DOHH2 (cell line): ENCODE measurements at regions not wholly inside any gene's neighbourhood (a gene's known extent, or its start where the extent isn't known, plus 50 kb on each side); places are given as distances from the start of the nearest gene placed in this dataset.

Source experiments
- H3F3A ChIP-seq: fragments of 200-600 bp; sonication (generic), shearing (Covaris generic); 2 replicates; pipeline ENCODE4 v1.6.0; 2016; ENCODE audit warnings: antibody characterized with exemption, mild to moderate bottlenecking; ENCODE audit not compliant: control insufficient read depth, insufficient read depth
- H3K27ac ChIP-seq: fragments of 200-600 bp; sonication (generic); 2 replicates; pipeline ENCODE4 v1.5.1; 2014; ENCODE audit warnings: low read depth, mild to moderate bottlenecking, low read length, moderate library complexity
- H3K27me3 ChIP-seq: fragments of 200-600 bp; sonication (generic); 2 replicates; pipeline ENCODE4 v1.6.1; 2014; ENCODE audit warnings: mild to moderate bottlenecking, low read length, mixed read lengths; ENCODE audit not compliant: control insufficient read depth
- H3K36me3 ChIP-seq: fragments of 200-600 bp; sonication (generic); 2 replicates; pipeline ENCODE4 v1.6.1; 2014; ENCODE audit warnings: mild to moderate bottlenecking, low read length, moderate library complexity, mixed read lengths; ENCODE audit not compliant: control insufficient read depth
- H3K4me1 ChIP-seq: fragments of 200-600 bp; sonication (generic); 2 replicates; pipeline ENCODE4 v1.6.1; 2014; ENCODE audit warnings: mild to moderate bottlenecking, low read length, mixed read lengths; ENCODE audit not compliant: control insufficient read depth
- H3K4me2 ChIP-seq: fragments of 200-600 bp; sonication (generic); 2 replicates; pipeline ENCODE4 v1.6.0; 2014; ENCODE audit warnings: mild to moderate bottlenecking, low read length, moderate library complexity
- H3K4me3 ChIP-seq: fragments of 200-600 bp; sonication (generic); 2 replicates; pipeline ENCODE4 v1.5.1; 2014; ENCODE audit warnings: mild to moderate bottlenecking, low read length, mixed read lengths
- H3K79me2 ChIP-seq: fragments of 200-600 bp; sonication (generic); 2 replicates; pipeline ENCODE4 v1.6.1; 2014; ENCODE audit warnings: mild to moderate bottlenecking, low read length, mixed read lengths; ENCODE audit not compliant: control insufficient read depth
- H3K9me2 ChIP-seq: fragments of 200-600 bp; sonication (generic); replicated peaks from 2 replicates; pipeline ENCODE4 v1.6.1; 2014; ENCODE audit warnings: mild to moderate bottlenecking, low read length, mixed read lengths; ENCODE audit not compliant: control insufficient read depth
- H3K9me3 ChIP-seq: fragments of 200-600 bp; sonication (generic); 2 replicates; pipeline ENCODE4 v1.6.1; 2014; ENCODE audit warnings: antibody characterized with exemption, low read length, mixed read lengths; ENCODE audit not compliant: control insufficient read depth, insufficient read depth
- H4K20me1 ChIP-seq: fragments of 200-600 bp; sonication (generic); 2 replicates; pipeline ENCODE4 v1.6.0; 2014; ENCODE audit warnings: low read depth, mild to moderate bottlenecking, antibody characterized with exemption, low read length, moderate library complexity; ENCODE audit not compliant: control insufficient read depth, insufficient read depth
- CTCF ChIP-seq: fragments of 200-600 bp; sonication (generic); IDR thresholded peaks from one replicate; pipeline ENCODE4 v1.5.1; 2014; ENCODE audit warnings: antibody characterized with exemption, mild to moderate bottlenecking, low read depth, low read length; ENCODE audit not compliant: poor library complexity, severe bottlenecking
- EZH2phosphoT487 ChIP-seq: fragments of 200-600 bp; sonication (generic); IDR thresholded peaks from 2 replicates; pipeline ENCODE4 v1.6.1; 2017; ENCODE audit warnings: borderline replicate concordance, mild to moderate bottlenecking, antibody characterized with exemption, low read length, moderate library complexity, mixed read lengths

GRCh38 chr6:90650041-90650940, 63.4 kb upstream of the MAP3K7 start:
- Histone ChIP-seq H3K4me3 (no peak overlapping the region), H3K36me3 (no peaks in the 10 kb centered on the region), H3F3A (no peaks in the 10 kb centered on the region), H3K9me3 (no peaks in the 10 kb centered on the region), H3K4me1 (no peaks in the 10 kb centered on the region), H4K20me1 (no peaks in the 10 kb centered on the region), H3K4me2 (no peak overlapping the region), H3K9me2 (no peaks in the 10 kb centered on the region), H3K27ac (no peak overlapping the region), H3K79me2 (no peaks in the 10 kb centered on the region), H3K27me3 (peaks cover 9% of the 10 kb centered on the region)
- TF ChIP-seq CTCF (no peak), EZH2phosphoT487 (no peak)

- Histone ChIP-seq H3K9me3 (no peaks in the 10 kb centered on the region), H3K27me3 (peaks cover 12% of the 10 kb centered on the region), H3K79me2 (no peaks in the 10 kb centered on the region), H3F3A (no peaks in the 10 kb centered on the region), H3K36me3 (no peaks in the 10 kb centered on the region), H4K20me1 (no peaks in the 10 kb centered on the region), H3K27ac (no peak overlapping the region), H3K4me3 (no peak overlapping the region), H3K4me1 (no peaks in the 10 kb centered on the region), H3K9me2 (no peaks in the 10 kb centered on the region), H3K4me2 (no peak overlapping the region)
- TF ChIP-seq CTCF (no peak), EZH2phosphoT487 (no peak)
Measured at GRCh38 chr6:90648873-90649272, 62.0 kb upstream of the MAP3K7 start.

- peaks cover 18% of the 10 kb centered on the region for H3K27me3 ChIP-seq
- H3K9me2 ChIP-seq: no peaks in the 10 kb centered on the region
- H3K4me2 ChIP-seq: no peak overlapping the region
- H3F3A ChIP-seq: no peaks in the 10 kb centered on the region
- no peak overlapping the region for H3K4me3 ChIP-seq
- H3K4me1 ChIP-seq: no peaks in the 10 kb centered on the region
- no peaks in the 10 kb centered on the region for H3K36me3 ChIP-seq
- no peaks in the 10 kb centered on the region for H3K9me3 ChIP-seq
- H3K27ac ChIP-seq: no peak overlapping the region
- TF ChIP-seq EZH2phosphoT487 (no peak), CTCF (no peak)
- H4K20me1 ChIP-seq: no peaks in the 10 kb centered on the region
- H3K79me2 ChIP-seq: no peaks in the 10 kb centered on the region
Measured at GRCh38 chr6:90646940-90647339, 60.1 kb upstream of the MAP3K7 start.
